Islet precursor cell (in vitro differentiated cells): ENCODE measurements at regions not wholly inside any gene's neighbourhood (a gene's known extent, or its start where the extent isn't known, plus 50 kb on each side); places are given as distances from the start of the nearest gene placed in this dataset.
"Not testable (repeated sequence)": the region's sequence is repeated elsewhere in the genome, so short reads cannot be mapped to it uniquely, and the experiment has no call there.

Experiments used
- DNase-seq: peaks from one replicate; pipeline ENCODE4 v3.0.0-alpha.2; 2018

DNA sequence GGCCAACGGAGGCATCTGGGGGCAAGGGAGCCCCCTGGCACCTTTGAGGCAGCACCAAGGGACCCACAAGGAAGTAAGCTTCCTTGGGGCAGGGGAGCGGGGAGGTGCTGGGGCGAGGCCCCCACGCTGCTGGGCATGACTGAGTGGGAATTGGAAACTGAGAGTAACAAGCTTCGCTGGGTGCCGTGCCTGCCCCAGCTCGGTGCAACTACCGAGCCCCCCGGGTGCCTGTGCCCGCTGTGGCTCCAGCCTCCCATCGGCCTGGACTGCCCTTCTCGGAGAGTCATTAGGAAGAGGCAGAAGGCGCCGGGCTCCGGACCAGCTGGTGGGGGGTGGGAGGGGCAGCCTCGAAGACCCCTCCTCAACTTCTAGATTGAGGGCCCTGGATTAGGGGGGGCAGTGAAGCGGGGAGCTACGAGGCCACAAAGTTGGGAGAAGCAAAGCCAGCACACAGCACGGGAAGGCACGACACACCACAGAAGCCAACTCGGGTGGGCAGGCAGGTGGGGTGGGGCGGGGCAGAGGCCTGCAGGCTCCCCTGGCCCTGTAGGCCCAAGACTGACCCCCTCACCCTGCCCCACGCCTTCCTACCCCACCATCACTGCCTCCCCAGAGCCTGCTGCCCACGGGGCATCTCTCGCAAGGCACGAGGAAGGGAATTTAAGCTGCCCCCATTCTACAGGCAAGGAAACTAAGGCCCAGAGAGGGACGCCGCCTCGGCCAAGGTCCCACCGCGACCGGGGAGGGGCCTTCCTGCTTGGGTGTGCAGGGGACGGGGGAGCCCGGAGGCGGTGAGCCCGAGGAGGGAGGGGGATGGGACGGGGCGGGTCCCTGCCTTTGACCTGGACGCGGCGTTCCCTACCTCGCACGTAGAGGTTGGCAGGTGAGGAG lies 83.2 kb downstream of the PTPRS start:
- no peak for DNase-seq

DNA sequence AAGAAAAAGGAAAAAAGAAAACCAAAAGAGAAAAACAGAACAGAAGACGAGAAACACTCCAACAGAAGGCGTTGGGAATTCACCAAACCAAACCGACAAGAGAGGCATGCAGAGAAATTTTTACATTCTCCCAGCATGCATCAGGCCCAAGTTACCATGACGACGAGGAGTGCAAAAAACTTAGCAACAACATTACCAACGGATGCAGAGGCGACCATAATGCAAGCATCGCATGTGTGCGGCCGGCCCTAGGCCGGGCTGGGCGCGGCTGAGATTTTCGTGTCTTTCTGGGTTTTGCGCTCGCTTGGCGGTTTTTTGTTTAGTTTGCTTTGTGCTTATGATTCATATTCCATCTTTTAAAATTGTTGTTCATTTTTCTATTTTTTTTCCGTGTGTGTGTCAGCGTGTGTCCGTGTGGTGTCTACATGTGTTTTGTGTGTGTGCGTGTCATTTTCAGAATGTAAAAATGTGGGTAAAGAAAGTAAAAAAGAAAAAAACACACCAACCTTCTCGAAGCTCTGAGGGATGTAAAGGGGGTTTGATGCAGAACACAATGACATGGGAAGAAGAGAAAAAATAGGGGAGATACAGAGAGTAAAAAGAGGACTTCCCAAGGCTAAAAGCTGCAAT lies 84.9 kb downstream of the PTPRS start:
- no peak for DNase-seq

DNA sequence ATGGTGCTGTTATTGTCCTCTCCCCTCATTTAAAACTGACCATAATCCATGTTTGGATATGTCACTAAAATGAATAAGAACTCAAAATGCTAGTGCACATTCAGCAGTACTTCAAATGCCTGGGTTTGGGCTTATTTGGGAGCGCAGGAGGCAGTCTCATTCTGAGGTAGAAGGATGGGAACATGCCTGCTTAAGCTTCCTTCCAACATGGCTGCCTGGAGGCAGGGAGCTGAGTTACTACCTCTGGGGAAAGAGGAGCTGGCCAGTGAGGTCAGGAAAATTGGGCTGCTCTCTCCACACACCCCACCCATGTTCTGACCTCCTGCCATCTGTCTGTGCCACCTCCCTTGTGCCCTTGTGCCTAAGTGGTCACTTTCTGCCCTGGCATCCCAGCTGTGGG lies 85.7 kb downstream of the PTPRS start:
- DNase-seq, result no peak

DNA sequence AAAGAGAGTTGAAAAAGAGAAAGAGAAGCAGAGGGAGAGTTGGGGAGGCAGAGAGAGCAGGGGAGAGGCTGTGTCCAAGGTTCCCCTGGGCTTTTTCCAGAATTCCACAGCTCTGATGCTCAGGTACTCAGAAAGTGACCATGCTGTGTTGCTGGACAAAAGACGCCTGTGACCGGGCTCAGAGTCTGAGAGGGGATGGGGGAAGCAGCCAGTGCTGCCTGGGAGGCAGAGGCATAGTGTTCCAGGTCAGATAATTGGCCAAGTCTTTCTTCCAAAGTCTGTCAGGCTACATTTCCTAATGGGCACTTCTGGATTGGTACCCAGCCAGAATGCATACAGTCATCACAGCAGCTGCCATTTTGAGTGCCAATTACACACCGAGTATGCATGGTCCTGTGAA lies 86.1 kb downstream of the PTPRS start:
- no peak for DNase-seq

DNA sequence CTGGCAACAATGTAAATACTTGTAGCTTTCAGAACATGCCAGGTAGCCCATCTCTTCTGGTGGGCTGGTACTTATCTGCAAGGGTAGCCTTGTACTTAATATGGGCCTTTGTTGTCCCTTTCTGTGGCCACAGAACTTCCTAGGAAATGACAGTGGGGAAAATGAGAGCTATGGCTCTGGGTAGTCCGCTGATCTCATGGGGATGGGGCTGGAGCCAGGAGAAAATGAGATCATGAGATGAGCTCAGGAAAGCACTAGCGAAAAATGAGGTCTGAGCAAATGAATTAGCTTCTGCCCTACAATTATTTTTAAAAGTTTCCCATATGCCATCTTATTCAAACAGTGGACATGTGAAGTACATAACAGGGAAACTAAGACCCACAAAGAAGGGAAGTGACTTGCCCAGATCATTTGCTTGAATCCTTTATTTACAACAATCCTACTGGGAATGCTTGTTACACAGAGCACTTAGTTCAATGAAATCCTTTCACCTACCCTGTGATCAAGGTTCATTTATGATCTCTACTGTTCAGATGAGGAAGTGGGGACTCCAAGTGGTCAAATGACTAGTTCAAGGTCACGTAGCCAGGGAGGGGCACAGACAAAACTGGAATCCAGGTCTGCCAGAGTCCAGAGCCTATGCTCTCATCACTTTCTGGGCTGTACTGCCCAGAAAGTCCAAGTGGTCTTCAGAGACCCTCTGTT lies 87.1 kb downstream of the PTPRS start:
- DNase-seq, result no peak

GRCh38 chr19:5251096-5252065 lies 89.2 kb downstream of the PTPRS start:
- DNase-seq, result no peak

DNA sequence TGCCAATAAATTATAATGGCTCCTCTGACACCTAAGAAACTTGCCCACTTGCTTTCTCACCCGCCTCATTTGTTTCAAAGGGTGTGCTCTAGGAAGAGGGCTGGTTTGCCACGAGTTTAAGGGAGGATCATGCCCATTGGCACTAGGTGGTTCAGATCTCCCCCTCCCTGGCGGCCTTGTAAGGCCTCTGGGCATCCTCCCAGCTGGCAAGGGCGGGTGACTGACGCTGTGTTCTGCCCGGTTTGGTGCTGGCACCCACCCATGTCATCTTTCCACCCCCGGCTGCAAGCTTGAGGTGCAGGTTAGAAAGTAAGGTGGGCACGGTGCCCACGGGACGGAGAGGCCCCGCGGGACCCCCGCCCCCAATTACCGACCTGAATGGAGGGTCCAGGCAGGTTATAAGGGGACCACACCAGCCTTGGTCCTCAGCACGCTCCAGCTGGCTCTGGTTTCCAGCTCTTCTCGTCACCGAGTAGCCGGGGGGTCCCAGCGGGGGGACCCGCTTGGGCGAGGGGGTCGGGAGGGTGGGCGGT lies 90.4 kb downstream of the PTPRS start:
- DNase-seq, result no peak

DNA sequence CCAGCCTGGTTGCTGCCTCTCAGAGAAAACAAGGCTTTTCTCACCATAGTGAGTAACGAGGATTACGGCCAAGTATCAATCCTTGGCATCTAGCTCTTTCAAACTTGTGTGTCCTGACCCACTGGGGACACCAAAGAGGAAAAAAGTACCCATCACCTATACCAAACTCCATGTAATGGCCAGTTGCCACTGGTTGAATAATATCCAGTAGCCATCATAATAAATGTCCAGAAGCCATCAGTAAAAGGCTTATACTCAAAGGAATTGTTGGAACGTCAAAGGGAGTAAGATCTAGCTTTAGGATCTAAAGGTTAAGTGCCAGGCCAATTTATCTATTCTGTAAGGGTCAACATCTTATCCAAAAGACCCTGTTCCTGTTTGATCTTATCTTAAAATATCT lies 91.1 kb downstream of the PTPRS start:
- DNase-seq, result no peak

DNA sequence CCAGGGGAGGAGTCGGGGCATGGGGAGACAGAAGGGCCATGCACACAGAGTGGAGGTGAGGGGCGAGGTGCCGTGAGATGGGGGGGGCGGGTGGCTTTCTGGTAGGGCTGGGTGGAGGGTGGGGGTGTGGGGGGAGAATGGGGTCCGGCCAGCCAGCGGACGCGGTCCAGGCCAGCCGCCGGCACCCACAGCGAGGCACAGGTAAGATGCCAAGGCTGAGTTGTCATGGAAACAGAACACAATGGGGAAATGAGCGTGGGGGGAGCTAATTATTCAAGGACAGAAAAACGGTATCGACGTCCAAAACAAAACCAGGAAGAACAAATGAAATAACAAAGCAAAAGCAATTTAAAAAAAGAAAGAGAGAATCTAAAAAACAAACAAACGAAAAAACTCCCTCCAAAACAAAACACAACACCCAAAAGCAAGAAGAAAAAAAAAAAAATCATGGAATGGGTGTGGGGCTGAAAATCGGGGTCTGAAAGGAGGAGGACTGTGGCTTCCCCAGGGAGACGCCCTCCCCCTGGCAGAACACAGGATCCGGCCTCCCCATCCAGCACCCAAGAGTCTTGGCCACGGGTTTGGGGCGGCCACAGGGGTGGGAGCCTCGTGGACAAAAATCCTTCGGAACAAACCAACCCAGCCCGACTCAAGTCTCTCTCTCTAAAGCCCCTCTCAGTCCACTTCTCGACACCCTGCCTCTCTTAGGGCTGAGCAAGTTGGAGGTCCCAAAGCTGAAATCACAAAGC lies 92.5 kb downstream of the PTPRS start:
- DNase-seq, result peak; percentile 31

- DNase-seq, result no peak
Observed at GRCh38 chr19:5246554-5247155, 94.0 kb downstream of the PTPRS start.

DNA sequence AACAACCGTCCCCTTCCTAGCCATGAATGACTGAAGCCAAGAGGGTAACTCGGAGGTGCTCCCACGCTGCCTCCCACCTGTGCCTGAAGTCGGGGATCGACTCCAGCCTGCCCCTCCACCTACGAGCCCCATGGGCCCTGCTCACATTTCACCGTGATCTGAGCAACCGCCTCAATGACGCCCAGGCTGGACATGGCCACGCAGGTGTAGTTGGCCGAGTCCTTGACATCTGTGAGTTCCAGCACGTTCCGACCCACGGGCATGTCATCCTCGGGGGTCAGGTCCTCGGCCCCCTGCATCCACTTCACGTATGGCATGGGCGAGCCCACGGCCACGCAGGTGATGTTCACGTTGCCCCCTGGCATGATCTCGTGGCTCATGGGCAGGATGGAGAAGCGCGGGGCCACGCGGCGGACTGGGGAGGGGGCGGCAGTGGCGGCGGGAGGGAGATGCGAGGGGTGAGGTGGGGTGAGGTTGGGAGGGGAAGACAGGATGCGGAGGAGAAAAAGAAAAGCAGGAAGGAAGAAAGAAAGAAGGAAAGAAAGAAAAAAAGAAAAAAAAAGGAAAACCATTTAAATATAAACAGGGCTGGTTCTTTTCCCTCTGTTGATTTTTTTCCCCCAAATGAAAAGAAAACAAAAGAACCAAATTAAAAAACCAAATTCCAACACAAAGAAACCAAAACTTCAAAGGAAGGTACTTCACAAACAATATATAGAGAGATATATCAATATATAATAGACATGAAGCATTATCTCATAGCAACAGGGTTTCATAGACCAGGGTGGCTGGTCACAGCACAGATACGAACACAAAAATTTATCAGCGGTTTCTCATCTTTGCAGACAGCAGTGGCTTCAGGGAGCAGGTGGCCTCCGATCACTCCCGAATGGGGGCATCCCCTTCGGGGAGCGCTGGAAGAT lies 94.7 kb downstream of the PTPRS start:
- DNase-seq, result no peak

DNA sequence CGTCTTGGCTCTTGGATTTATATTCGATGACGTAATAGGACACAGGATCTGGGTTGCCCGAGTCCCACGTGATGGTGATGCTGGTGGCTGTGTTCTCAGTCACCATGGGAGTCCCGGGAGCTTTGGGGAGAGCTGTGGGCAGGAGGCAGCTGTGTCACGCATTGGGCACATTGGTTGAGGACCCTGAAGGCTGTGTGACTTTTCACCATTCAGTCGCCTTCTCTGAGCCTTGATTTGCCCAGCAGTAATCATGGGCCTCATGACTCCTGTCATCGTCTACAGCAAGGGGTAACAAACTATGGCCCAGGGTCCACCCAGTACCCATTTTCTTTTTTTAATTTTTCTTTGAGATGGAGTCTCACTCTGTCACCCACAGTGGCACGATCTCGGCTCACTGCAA lies 96.3 kb downstream of the PTPRS start:
- DNase-seq, result no peak

- no peak for DNase-seq
Observed at GRCh38 chr19:5243878-5244277, 96.7 kb downstream of the PTPRS start.

DNA sequence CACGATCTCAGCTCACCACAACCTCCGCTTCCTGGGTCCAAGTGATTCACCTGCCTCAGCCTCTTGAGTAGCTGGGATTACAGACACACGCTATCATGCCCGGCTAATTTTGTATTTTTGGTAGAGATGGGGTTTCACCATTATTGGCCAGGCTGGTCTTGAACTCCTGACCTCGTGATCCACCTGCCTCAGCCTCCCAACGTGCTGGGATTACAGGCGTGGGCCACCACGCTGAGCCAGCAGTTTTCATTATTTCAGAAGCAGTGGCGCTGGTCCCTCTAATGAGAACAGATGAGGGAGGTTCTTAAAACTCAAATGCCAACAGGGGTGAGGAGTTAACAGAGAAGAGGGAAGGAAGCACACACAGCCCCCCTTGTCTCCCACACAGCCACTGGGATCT lies 98.7 kb downstream of the PTPRS start:
- not testable (repeated sequence) for DNase-seq

DNA sequence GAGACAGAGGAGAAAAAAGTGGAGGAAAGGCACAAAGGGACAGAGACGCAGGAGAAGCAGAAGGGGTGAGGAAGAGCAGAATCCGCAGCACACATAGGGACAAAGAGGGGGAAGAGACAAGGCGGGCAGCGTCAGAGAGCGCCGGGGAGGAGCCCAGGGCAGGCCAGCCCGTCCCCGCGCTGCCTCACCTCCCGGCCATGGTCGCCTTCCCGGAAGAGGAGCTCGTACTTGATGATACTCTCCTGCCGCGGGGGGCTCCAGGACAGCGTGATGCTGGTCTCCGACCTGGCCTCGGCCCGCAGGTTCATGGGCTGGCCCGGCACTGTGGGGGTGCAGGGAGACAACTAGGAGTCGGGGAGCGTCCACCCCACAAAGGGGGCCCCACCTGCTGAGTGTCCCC lies 100.6 kb downstream of the PTPRS start:
- no peak for DNase-seq

DNA sequence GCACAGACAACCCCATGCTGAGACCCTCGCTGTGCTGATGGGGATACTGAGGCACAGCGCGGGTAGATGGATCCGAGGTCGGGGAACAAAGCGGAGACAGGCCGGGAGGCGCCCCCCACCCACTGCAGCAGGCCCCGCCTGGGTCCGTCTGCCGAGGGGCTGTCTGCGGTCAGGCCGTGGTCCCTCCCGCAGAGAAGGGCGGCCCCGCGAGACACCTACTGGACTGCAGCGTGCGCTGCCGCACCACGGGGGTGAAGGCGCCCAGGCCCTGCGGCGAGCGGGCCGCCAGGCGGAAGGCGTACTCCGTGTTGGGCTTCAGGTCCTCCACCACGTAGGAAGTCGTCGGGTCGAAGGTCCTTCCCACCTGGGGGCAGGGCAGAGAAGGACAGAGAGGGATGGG lies 101.9 kb downstream of the PTPRS start:
- DNase-seq, result no peak

DNA sequence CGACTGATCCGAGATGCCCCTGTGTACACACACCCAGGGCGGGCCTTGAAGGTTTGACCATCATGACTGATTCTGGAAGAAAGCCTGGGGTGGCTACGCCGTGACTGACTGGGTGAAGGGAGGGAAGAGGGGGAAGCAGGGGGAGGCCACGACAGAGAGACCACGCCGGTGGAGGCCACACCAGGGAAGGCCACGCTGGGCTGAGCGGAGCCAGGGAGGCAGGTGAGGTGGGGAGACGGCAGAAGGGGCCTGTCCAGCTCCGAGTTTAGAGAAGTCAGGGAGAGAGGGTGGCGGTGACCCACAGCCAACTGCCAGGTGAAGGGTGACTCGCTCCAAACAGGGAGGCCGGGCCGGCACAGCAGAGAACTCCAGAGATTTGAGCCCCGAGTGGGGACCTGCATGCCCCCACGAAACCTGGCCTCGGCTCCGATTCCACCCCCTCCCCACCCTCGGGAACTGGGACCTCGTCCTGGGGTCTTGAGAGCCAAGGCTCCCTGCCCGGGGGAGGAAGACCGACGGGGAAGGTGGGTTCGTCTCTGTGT lies 102.6 kb downstream of the PTPRS start:
- DNase-seq, result no peak

GRCh38 chr19:5237190-5237780 lies 103.3 kb downstream of the PTPRS start:
- no peak for DNase-seq

DNA sequence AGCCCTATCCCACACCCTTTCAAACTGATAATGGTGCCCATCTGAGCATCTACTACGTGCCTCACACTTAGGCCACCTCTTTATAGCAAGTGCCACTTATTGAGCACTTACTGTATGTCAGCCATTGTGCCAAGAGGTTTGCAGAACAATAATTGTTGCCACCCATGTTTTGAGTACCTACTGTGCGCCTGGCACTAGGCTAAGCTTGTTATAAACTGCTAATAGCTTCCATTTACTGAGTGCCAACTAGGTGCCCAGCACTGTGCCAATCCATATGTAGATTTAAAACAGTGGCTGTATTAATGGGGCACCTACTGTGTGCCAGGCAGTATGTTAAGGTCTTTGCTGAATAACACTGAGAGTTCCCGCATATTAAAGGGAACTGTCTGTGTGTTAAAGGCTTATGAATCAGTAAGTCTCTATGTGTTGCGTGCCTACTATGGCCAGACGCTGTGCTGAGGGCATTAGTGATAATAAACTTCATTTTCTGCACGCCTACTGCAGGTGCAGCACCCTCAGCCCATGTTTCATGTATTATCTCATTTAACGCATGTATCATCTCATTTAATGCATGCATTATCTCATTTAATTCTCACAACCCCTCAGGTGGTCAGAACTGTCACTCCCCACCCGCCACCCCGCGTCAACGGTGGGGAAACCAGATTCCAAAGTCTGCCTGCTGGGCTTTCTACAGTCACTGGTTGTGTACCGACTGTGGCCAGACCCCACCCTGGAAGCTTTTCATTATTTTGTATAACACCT lies 105.0 kb downstream of the PTPRS start:
- no peak for DNase-seq
